ENCODE measurements at regions not wholly inside any gene's neighbourhood (a gene's known extent, or its start where the extent isn't known, plus 50 kb on each side); places are given as distances from the start of the nearest gene placed in this dataset.

DNA sequence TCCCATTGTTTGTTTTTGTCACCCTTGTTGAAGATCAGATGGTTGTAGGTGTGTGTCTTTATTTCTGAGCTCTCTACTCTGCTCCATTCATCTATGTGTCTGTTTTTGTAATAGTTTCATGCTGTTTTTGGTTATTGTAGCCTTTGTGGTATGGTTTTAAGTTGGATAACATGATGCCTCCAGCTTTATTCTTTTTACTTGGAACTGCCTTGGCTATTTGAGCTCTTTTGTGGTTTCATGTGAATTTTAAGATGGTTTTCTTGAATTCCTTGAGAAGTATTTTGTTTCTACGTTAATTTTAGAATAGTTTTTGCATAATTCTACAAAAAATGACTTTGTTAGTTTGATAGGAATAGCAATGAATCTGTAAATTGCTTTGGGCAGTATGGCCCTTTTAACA, 170.0 kb upstream of the IGFBP3 start:
- TF ChIP-seq, protein P1, sequence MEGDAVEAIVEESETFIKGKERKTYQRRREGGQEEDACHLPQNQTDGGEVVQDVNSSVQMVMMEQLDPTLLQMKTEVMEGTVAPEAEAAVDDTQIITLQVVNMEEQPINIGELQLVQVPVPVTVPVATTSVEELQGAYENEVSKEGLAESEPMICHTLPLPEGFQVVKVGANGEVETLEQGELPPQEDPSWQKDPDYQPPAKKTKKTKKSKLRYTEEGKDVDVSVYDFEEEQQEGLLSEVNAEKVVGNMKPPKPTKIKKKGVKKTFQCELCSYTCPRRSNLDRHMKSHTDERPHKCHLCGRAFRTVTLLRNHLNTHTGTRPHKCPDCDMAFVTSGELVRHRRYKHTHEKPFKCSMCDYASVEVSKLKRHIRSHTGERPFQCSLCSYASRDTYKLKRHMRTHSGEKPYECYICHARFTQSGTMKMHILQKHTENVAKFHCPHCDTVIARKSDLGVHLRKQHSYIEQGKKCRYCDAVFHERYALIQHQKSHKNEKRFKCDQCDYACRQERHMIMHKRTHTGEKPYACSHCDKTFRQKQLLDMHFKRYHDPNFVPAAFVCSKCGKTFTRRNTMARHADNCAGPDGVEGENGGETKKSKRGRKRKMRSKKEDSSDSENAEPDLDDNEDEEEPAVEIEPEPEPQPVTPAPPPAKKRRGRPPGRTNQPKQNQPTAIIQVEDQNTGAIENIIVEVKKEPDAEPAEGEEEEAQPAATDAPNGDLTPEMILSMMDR (IDR thresholded peaks at IDR 0.05): no peak
- TF ChIP-seq EZH2 (IDR thresholded peaks at IDR 0.05; ENCODE audit: borderline replicate concordance, insufficient read depth, low read depth, low read length, poor library complexity, severe bottlenecking): no peak
